ENCODE measurements at regions not wholly inside any gene's neighbourhood (a gene's known extent, or its start where the extent isn't known, plus 50 kb on each side); places are given as distances from the start of the nearest gene placed in this dataset.

- Histone ChIP-seq H2AFZ (ENCODE audit: low read length) (no peak overlapping the region), H3K4me3 (replicated peaks in 1 of 3; ENCODE audit: insufficient read depth in 1 of 3, low read depth in 2 of 3, low read length in 3 of 3) (no peak overlapping the region), H3K9ac (ENCODE audit: insufficient read depth, low read depth, low read length) (no peak overlapping the region), H3K36me3 (replicated peaks in 1 of 2; ENCODE audit: control insufficient read depth in 1 of 2, insufficient read depth in 2 of 2, low read length in 2 of 2) (no peaks in the 10 kb centered on the region), H3K79me2 (ENCODE audit: insufficient read depth, low read length) (no peaks in the 10 kb centered on the region), H4K20me1 (ENCODE audit: insufficient read depth, low read length) (no peaks in the 10 kb centered on the region), H3K4me2 (ENCODE audit: low read depth, low read length) (no peak overlapping the region), H3K4me1 (ENCODE audit: insufficient read depth, low read length) (no peaks in the 10 kb centered on the region), H3K27ac (ENCODE audit: extremely low read length, insufficient read depth, low read length) (no peak overlapping the region), H3K27me3 (ENCODE audit: control insufficient read depth in 1 of 2, insufficient read depth in 2 of 2, low read length in 2 of 2) (no peaks in the 10 kb centered on the region), H3K9me3 (ENCODE audit: low read length) (peaks cover 51% of the 10 kb centered on the region)
- ChIA-PET CTCF (ENCODE audit: low intra/inter-chr PET ratio, low total read pairs) (no interaction called here), POLR2A (no interaction called here)
- intact Hi-C loops (cut with micrococcal nuclease; ENCODE audit: unreplicated experiment) (loop anchor here (10.0 kb wide), 1 partner anchor 78 kb away; no protein-coding TSS in a partner anchor), in situ Hi-C loops (cut with HindIII; ENCODE audit: extremely low pct_ligation_motif_present, low pct_unique_long_range_greater_than_20kb) (no loop called here)
- WGBS (ENCODE audit: low lambda C conversion rate), result 7% methylated on average over 1 of the region's 1 CpG
- no TSS peak for BruUV-seq (replicated peaks)
- FAIRE-seq (no peak), DNase-seq (ENCODE audit: low spot score) (no peak), ATAC-seq (no peak)
- no peak for TF ChIP-seq ATRX (CRISPR knock-in tag; IDR thresholded peaks at IDR 0.05; ENCODE audit: borderline replicate concordance)
- TF ChIP-seq HNRNPK (IDR thresholded peaks at IDR 0.05; ENCODE audit: low read depth, low read length, poor library complexity, severe bottlenecking), result no peak
- TF ChIP-seq MAFK (conservative IDR thresholded peaks at IDR 0.05 in 1 of 2, IDR thresholded peaks at IDR 0.05 in 1 of 2; ENCODE audit: low read length in 2 of 2), result peak; percentile 48 to 74
- no peak for TF ChIP-seq TRAFD1 (CRISPR knock-in tag; IDR thresholded peaks at IDR 0.05; ENCODE audit: borderline replicate concordance)
- TF ChIP-seq MAFF (IDR thresholded peaks at IDR 0.05; ENCODE audit: low read depth, low read length), result peak; percentile 30; the same call in 1 of the 2 replicates
Measured at GRCh38 chr2:125243074-125243473, 1218.0 kb downstream of the CNTNAP5 start.

GRCh38 chr2:125254010-125254409 is 1228.9 kb downstream of the CNTNAP5 start:
- in situ Hi-C loops (cut with HindIII; ENCODE audit: extremely low pct_ligation_motif_present, low pct_unique_long_range_greater_than_20kb) (no loop called here), intact Hi-C loops (cut with micrococcal nuclease; ENCODE audit: unreplicated experiment) (no loop called here)
- H3K9me3 ChIP-seq (ENCODE audit: low read length), result peaks cover 35% of the 10 kb centered on the region
- DNase-seq (ENCODE audit: low spot score), result no peak
- WGBS (ENCODE audit: low lambda C conversion rate), result 11% methylated on average over 6 of the region's 6 CpGs
- no peak for FAIRE-seq
- ATAC-seq, result no peak
- H4K20me1 ChIP-seq (ENCODE audit: insufficient read depth, low read length), result no peaks in the 10 kb centered on the region
- POLR2A ChIA-PET, result no interaction called here
- H3K9ac ChIP-seq (ENCODE audit: insufficient read depth, low read depth, low read length), result no peak overlapping the region
- H3K79me2 ChIP-seq (ENCODE audit: insufficient read depth, low read length), result no peaks in the 10 kb centered on the region
- H3K36me3 ChIP-seq (replicated peaks in 1 of 2; ENCODE audit: control insufficient read depth in 1 of 2, insufficient read depth in 2 of 2, low read length in 2 of 2), result no peaks in the 10 kb centered on the region
- H3K27ac ChIP-seq (ENCODE audit: extremely low read length, insufficient read depth, low read length), result no peak overlapping the region
- BruUV-seq (replicated peaks), result no TSS peak
- no peak overlapping the region for H3K4me2 ChIP-seq (ENCODE audit: low read depth, low read length)
- H3K27me3 ChIP-seq (ENCODE audit: control insufficient read depth in 1 of 2, insufficient read depth in 2 of 2, low read length in 2 of 2), result no peaks in the 10 kb centered on the region
- H3K4me1 ChIP-seq (ENCODE audit: insufficient read depth, low read length), result no peaks in the 10 kb centered on the region
- H3K4me3 ChIP-seq (replicated peaks in 1 of 3; ENCODE audit: insufficient read depth in 1 of 3, low read depth in 2 of 3, low read length in 3 of 3), result no peak overlapping the region
- no peak overlapping the region for H2AFZ ChIP-seq (ENCODE audit: low read length)
- CTCF ChIA-PET (ENCODE audit: low intra/inter-chr PET ratio, low total read pairs), result no interaction called here
- TF ChIP-seq PRDM10 (CRISPR knock-in tag; IDR thresholded peaks at IDR 0.05; ENCODE audit: low read depth), result no peak
- no peak for TF ChIP-seq TBP (CRISPR knock-in tag; IDR thresholded peaks at IDR 0.05)
- no peak for TF ChIP-seq KDM5B (CRISPR knock-in tag; IDR thresholded peaks at IDR 0.05; ENCODE audit: borderline replicate concordance)
- TF ChIP-seq MNT (IDR thresholded peaks at IDR 0.05), result no peak

Data from HepG2 (cell line).